ENCODE measurements at regions not wholly inside any gene's neighbourhood (a gene's known extent, or its start where the extent isn't known, plus 50 kb on each side); places are given as distances from the start of the nearest gene placed in this dataset.
"Not testable (repeated sequence)": the region's sequence is repeated elsewhere in the genome, so short reads cannot be mapped to it uniquely, and the experiment has no call there.

- Mint-ChIP-seq H3K9me3 (no peaks in the 10 kb centered on the region), H3K4me3 (no peak overlapping the region), H3K36me3 (no peaks in the 10 kb centered on the region), H3K4me1 (no peaks in the 10 kb centered on the region), H3K27ac (no peak overlapping the region)
- ATAC-seq (no peak), DNase-seq (ENCODE audit: low spot score in 2 of 2) (no peak)
Measured at GRCh38 chr9:7656636-7657035, 142.9 kb downstream of the DMAC1 start.

- ATAC-seq (no peak), DNase-seq (ENCODE audit: low spot score in 2 of 2) (no peak)
- no peak overlapping the region for H3K4me3 Mint-ChIP-seq
- no peaks in the 10 kb centered on the region for H3K4me1 Mint-ChIP-seq
- H3K9me3 Mint-ChIP-seq, result no peaks in the 10 kb centered on the region
- H3K27ac Mint-ChIP-seq, result no peak overlapping the region
- no peaks in the 10 kb centered on the region for H3K36me3 Mint-ChIP-seq
Measured at GRCh38 chr9:7653262-7653661, 146.3 kb downstream of the DMAC1 start.

- Mint-ChIP-seq H3K36me3 (no peaks in the 10 kb centered on the region), H3K4me1 (no peaks in the 10 kb centered on the region), H3K4me3 (no peak overlapping the region), H3K27ac (no peak overlapping the region), H3K9me3 (no peaks in the 10 kb centered on the region)
- no peak for DNase-seq (ENCODE audit: low spot score in 2 of 2)
- no peak for ATAC-seq
Measured at GRCh38 chr9:7640231-7640630, 159.3 kb downstream of the DMAC1 start.

GRCh38 chr9:7639471-7639870, 160.1 kb downstream of the DMAC1 start:
- ATAC-seq (no peak), DNase-seq (ENCODE audit: low spot score in 2 of 2) (no peak)
- H3K4me3 Mint-ChIP-seq, result no peak overlapping the region
- H3K9me3 Mint-ChIP-seq, result no peaks in the 10 kb centered on the region
- H3K36me3 Mint-ChIP-seq, result no peaks in the 10 kb centered on the region
- no peak overlapping the region for H3K27ac Mint-ChIP-seq
- H3K4me1 Mint-ChIP-seq, result no peaks in the 10 kb centered on the region

GRCh38 chr9:7636838-7637467, 162.6 kb downstream of the DMAC1 start:
- no peak overlapping the region for H3K27ac Mint-ChIP-seq
- H3K4me1 Mint-ChIP-seq, result no peaks in the 10 kb centered on the region
- no peak for ATAC-seq
- H3K4me3 Mint-ChIP-seq, result no peak overlapping the region
- H3K9me3 Mint-ChIP-seq, result no peaks in the 10 kb centered on the region
- DNase-seq (ENCODE audit: low spot score in 2 of 2), result no peak
- H3K36me3 Mint-ChIP-seq, result no peaks in the 10 kb centered on the region

- no peaks in the 10 kb centered on the region for H3K9me3 Mint-ChIP-seq
- no peak for ATAC-seq
- no peak overlapping the region for H3K27ac Mint-ChIP-seq
- H3K4me1 Mint-ChIP-seq, result no peaks in the 10 kb centered on the region
- DNase-seq (ENCODE audit: low spot score in 2 of 2), result no peak
- no peaks in the 10 kb centered on the region for H3K36me3 Mint-ChIP-seq
- H3K4me3 Mint-ChIP-seq, result no peak overlapping the region
Measured at GRCh38 chr9:7636309-7636708, 163.3 kb downstream of the DMAC1 start.

- not testable (repeated sequence) for DNase-seq (ENCODE audit: low spot score in 2 of 2); H3K36me3 Mint-ChIP-seq
- H3K9me3 Mint-ChIP-seq, result peaks cover 12% of the 10 kb centered on the region
- peak; percentile 32 for ATAC-seq
- peak overlapping the region; percentile 7 for H3K27ac Mint-ChIP-seq
- H3K4me1 Mint-ChIP-seq, result peaks cover 17% of the 10 kb centered on the region
- peak overlapping the region; percentile 51 for H3K4me3 Mint-ChIP-seq
Measured at GRCh38 chr9:7626571-7627029, 173.0 kb downstream of the DMAC1 start.

- DNase-seq (ENCODE audit: low spot score in 2 of 2) (no peak), ATAC-seq (no peak)
- peaks cover 17% of the 10 kb centered on the region for H3K4me1 Mint-ChIP-seq
- no peaks in the 10 kb centered on the region for H3K9me3 Mint-ChIP-seq
- no peaks in the 10 kb centered on the region for H3K36me3 Mint-ChIP-seq
- no peak overlapping the region for H3K4me3 Mint-ChIP-seq
- H3K27ac Mint-ChIP-seq, result no peak overlapping the region
Measured at GRCh38 chr9:7622481-7622880, 177.1 kb downstream of the DMAC1 start.

- Mint-ChIP-seq H3K4me3 (no peak overlapping the region), H3K9me3 (no peaks in the 10 kb centered on the region), H3K27ac (no peak overlapping the region), H3K36me3 (no peaks in the 10 kb centered on the region), H3K4me1 (peaks cover 10% of the 10 kb centered on the region)
- ATAC-seq, result no peak
- DNase-seq (ENCODE audit: low spot score in 2 of 2), result no peak
Measured at GRCh38 chr9:7615344-7615743, 184.2 kb downstream of the DMAC1 start.

GRCh38 chr9:7613931-7614330, 185.6 kb downstream of the DMAC1 start:
- H3K27ac Mint-ChIP-seq, result peak overlapping the region; percentile 21
- peak overlapping the region; percentile 12 for H3K4me3 Mint-ChIP-seq
- H3K4me1 Mint-ChIP-seq, result peaks cover 10% of the 10 kb centered on the region
- no peaks in the 10 kb centered on the region for H3K36me3 Mint-ChIP-seq
- no peaks in the 10 kb centered on the region for H3K9me3 Mint-ChIP-seq
- no peak for DNase-seq (ENCODE audit: low spot score in 2 of 2)
- peak; percentile 51 for ATAC-seq

GRCh38 chr9:7608261-7608660, 191.3 kb downstream of the DMAC1 start:
- DNase-seq (ENCODE audit: low spot score in 2 of 2), result no peak
- no peak overlapping the region for H3K4me3 Mint-ChIP-seq
- H3K4me1 Mint-ChIP-seq, result no peaks in the 10 kb centered on the region
- no peaks in the 10 kb centered on the region for H3K9me3 Mint-ChIP-seq
- ATAC-seq, result no peak
- no peak overlapping the region for H3K27ac Mint-ChIP-seq
- H3K36me3 Mint-ChIP-seq, result no peaks in the 10 kb centered on the region

GRCh38 chr9:7607421-7607820, 192.2 kb downstream of the DMAC1 start:
- H3K4me1 Mint-ChIP-seq, result no peaks in the 10 kb centered on the region
- H3K9me3 Mint-ChIP-seq, result no peaks in the 10 kb centered on the region
- DNase-seq (ENCODE audit: low spot score in 2 of 2) (no peak), ATAC-seq (no peak)
- no peak overlapping the region for H3K27ac Mint-ChIP-seq
- no peaks in the 10 kb centered on the region for H3K36me3 Mint-ChIP-seq
- H3K4me3 Mint-ChIP-seq, result no peak overlapping the region

- Mint-ChIP-seq H3K36me3 (no peaks in the 10 kb centered on the region), H3K9me3 (no peaks in the 10 kb centered on the region), H3K4me3 (no peak overlapping the region), H3K27ac (no peak overlapping the region), H3K4me1 (no peaks in the 10 kb centered on the region)
- no peak for DNase-seq (ENCODE audit: low spot score in 2 of 2)
- ATAC-seq, result no peak
Measured at GRCh38 chr9:7606591-7606990, 193.0 kb downstream of the DMAC1 start.

- Mint-ChIP-seq H3K36me3 (no peaks in the 10 kb centered on the region), H3K27ac (no peak overlapping the region), H3K4me3 (no peak overlapping the region), H3K4me1 (no peaks in the 10 kb centered on the region), H3K9me3 (no peaks in the 10 kb centered on the region)
- ATAC-seq, result no peak
- DNase-seq (ENCODE audit: low spot score in 2 of 2), result no peak
Measured at GRCh38 chr9:7601739-7602138, 197.8 kb downstream of the DMAC1 start.

GRCh38 chr9:7597716-7598115, 201.9 kb downstream of the DMAC1 start:
- Mint-ChIP-seq H3K9me3 (no peaks in the 10 kb centered on the region), H3K36me3 (no peaks in the 10 kb centered on the region), H3K4me1 (no peaks in the 10 kb centered on the region), H3K27ac (no peak overlapping the region), H3K4me3 (no peak overlapping the region)
- DNase-seq (ENCODE audit: low spot score in 2 of 2) (no peak), ATAC-seq (no peak)

GRCh38 chr9:7592321-7593316, 207.0 kb downstream of the DMAC1 start:
- ATAC-seq (no peak), DNase-seq (ENCODE audit: low spot score in 2 of 2) (no peak)
- Mint-ChIP-seq H3K27ac (no peak overlapping the region), H3K4me3 (no peak overlapping the region), H3K9me3 (no peaks in the 10 kb centered on the region), H3K4me1 (no peaks in the 10 kb centered on the region), H3K36me3 (no peaks in the 10 kb centered on the region)

Data from stimulated activated effector memory CD8-positive, alpha-beta T cell treated with anti-CD3 and anti-CD28 coated beads, Interleukin-12 subunit alpha, Interleukin-12 subunit beta, amount 100 ng/mL, for 72 hours (primary cell).